GM10266 (cell line): ENCODE measurements at regions not wholly inside any gene's neighbourhood (a gene's known extent, or its start where the extent isn't known, plus 50 kb on each side); places are given as distances from the start of the nearest gene placed in this dataset.

ENCODE experiments used
- DNase-seq: peaks from one replicate; pipeline ENCODE4 v3.0.0; 2012; ENCODE audit errors: extremely low spot score
- CTCF ChIP-seq: IDR thresholded peaks from 2 replicates; pipeline ENCODE4 v1.5.1; 2012; ENCODE audit warnings: mild to moderate bottlenecking, low read depth; ENCODE audit not compliant: control insufficient read depth, insufficient read depth; ENCODE audit errors: missing control alignments

GRCh38 chr5:93107805-93108520, 473.1 kb downstream of the NR2F1-AS1 start:
- TF ChIP-seq CTCF = no peak
- no peak for DNase-seq

- no peak for TF ChIP-seq CTCF
- DNase-seq = no peak
These were observed 473.9 kb downstream of the NR2F1-AS1 start for GRCh38 chr5:93107141-93107540.

DNA sequence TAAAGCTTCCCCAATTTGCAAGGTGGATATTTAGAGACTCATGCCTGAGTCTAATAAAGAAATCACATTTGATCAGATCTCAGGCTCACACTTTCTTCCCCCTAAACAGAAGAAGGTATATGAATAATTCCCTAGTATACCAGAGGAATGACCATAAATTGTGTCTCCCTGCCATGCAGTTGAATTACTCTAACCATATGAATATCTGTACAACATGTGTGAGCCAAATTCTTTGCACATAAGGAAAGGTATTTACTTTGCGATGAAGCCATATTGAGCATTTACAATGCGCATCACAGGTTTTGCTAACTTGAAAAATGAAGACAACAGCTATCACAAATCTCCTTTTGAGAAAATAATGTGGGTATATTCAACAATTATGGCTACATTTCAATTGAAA, 479.4 kb downstream of the NR2F1-AS1 start:
- no peak for DNase-seq
- TF ChIP-seq CTCF = no peak

DNA sequence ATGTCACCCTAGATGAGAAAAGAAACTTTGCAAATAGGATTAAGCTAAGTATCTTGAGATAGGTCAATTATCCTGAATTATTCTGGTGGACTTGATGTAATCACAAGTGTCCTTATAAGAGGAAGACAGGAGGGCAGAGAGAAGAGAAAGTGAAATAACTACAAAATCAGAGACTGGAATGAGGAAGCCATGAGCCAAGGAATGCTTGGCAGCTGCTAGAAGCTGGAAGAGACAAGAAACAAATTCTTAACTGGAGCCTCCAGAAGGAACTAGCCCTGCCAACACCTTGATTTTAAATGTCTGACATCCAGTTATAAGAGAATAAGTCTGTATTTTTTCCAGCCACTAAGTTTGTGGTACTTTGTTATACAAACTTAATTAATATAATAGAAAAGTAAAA, 480.0 kb downstream of the NR2F1-AS1 start:
- DNase-seq = no peak
- TF ChIP-seq CTCF = no peak

DNA sequence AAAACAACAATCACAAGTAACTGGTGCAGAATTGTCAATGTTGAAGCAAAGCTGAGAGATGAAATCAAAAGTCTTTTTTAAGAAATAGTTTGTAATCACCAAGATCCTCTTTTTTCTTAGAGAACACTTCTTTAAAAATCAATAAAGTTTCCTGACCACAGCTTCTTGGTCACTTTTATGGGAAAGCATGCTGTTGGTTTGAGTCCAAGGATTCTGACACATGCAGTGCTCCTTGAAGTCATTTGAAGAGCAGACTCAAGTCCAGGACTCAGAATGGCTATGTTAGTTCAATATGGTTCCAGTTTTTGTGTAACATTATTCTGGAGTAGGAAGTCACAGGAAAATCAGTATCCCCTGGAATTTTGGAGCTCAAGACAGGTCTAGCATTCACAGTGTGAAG, 480.6 kb downstream of the NR2F1-AS1 start:
- TF ChIP-seq CTCF = no peak
- DNase-seq = no peak

DNA sequence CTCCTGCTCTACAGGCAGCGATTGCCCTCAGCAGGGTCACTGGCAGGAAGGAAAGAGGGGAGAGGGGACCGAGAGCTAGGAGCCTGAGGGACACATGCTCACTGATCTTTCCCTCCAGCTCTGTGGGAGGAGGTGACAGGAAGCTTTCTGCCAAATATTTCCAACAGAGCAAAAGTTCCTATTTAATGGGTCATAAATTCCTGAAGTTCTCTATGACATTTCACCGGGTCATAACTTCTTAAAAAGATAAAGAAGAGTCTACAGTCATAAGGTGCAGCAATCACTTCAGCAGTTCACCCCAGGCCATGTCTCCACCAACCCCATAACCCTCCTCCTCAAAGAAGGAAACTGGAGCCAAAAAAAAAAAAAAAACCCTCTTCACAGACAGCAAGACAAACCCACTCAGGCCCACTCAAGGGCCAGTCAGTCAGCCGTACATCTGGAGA, 481.1 kb downstream of the NR2F1-AS1 start:
- TF ChIP-seq CTCF = no peak
- no peak for DNase-seq

- no peak for TF ChIP-seq CTCF
- DNase-seq = no peak
These were observed 484.5 kb downstream of the NR2F1-AS1 start for GRCh38 chr5:93096561-93096960.
